GM23338 (cell line): ENCODE measurements at regions not wholly inside any gene's neighbourhood (a gene's known extent, or its start where the extent isn't known, plus 50 kb on each side); places are given as distances from the start of the nearest gene placed in this dataset.
A peak's percentile ranks its signal among the peaks of the same experiment; 100 is the strongest.

Experiments
- CREB1 ChIP-seq: fragments of 250-450 bp; sonication (Bioruptor Pico); IDR thresholded peaks from 2 replicates; pipeline ENCODE4 v1.5.0; 2020; ENCODE audit warnings: low read depth, mild to moderate bottlenecking, moderate library complexity
- CTCF ChIP-seq, 2 experiments: fragments of 200-600 bp in 1 of 2; sonication (generic) in 1 of 2; conservative IDR thresholded peaks; 2 replicates each; pipeline versions ENCODE4 v1.5.1 to v1.6.1; 2016 to 2017; ENCODE audit warnings: antibody characterized with exemption in 2 of 2, low read depth in 2 of 2, mild to moderate bottlenecking in 2 of 2, moderate library complexity in 1 of 2
- EZH2 ChIP-seq: fragments of 200-600 bp; sonication (generic); IDR thresholded peaks from one replicate; pipeline ENCODE4 v1.8.0; 2017; ENCODE audit warnings: antibody characterized with exemption, mild to moderate bottlenecking, low read depth; ENCODE audit not compliant: unreplicated experiment
- EZH2phosphoT487 ChIP-seq: fragments of 200-600 bp; sonication (generic); IDR thresholded peaks from one replicate; pipeline ENCODE4 v1.8.1; 2018; ENCODE audit warnings: antibody characterized with exemption; ENCODE audit not compliant: unreplicated experiment
- JUNB ChIP-seq: IDR thresholded peaks from one replicate; pipeline ENCODE4 v1.6.1; 2016; ENCODE audit warnings: antibody characterized with exemption; ENCODE audit not compliant: unreplicated experiment
- POLR2AphosphoS5 ChIP-seq: IDR thresholded peaks from 2 replicates; pipeline ENCODE4 v1.6.1; 2016; ENCODE audit warnings: antibody characterized with exemption, low read depth
- REST ChIP-seq: IDR thresholded peaks from one replicate; pipeline ENCODE4 v1.6.1; 2018; ENCODE audit warnings: antibody characterized with exemption; ENCODE audit not compliant: unreplicated experiment
- STAT1 ChIP-seq: IDR thresholded peaks from one replicate; pipeline ENCODE4 v1.6.1; 2016; ENCODE audit warnings: antibody characterized with exemption; ENCODE audit not compliant: unreplicated experiment
- ZNF114 ChIP-seq: fragments of 250-450 bp; sonication (Bioruptor Pico); IDR thresholded peaks from 2 replicates; pipeline ENCODE4 v1.5.0; 2020; ENCODE audit warnings: mild to moderate bottlenecking, moderate library complexity

- peak; percentile 51 to 80 for TF ChIP-seq CTCF (conservative IDR thresholded peaks at IDR 0.05; ENCODE audit: low read depth in 2 of 2)
- TF ChIP-seq REST: no peak
- no peak for TF ChIP-seq EZH2phosphoT487
- TF ChIP-seq JUNB: no peak
- TF ChIP-seq POLR2AphosphoS5: no peak
- no peak for TF ChIP-seq EZH2
- no peak for TF ChIP-seq CREB1 (CRISPR knock-in tag)
- no peak for TF ChIP-seq STAT1
- TF ChIP-seq ZNF114 (CRISPR knock-in tag): no peak
Observed at GRCh38 chr22:26797910-26798309, 140.5 kb downstream of the MIAT start.
